ENCODE measurements at regions not wholly inside any gene's neighbourhood (a gene's known extent, or its start where the extent isn't known, plus 50 kb on each side); places are given as distances from the start of the nearest gene placed in this dataset.
"Not testable (repeated sequence)": the region's sequence is repeated elsewhere in the genome, so short reads cannot be mapped to it uniquely, and the experiment has no call there.

DNA sequence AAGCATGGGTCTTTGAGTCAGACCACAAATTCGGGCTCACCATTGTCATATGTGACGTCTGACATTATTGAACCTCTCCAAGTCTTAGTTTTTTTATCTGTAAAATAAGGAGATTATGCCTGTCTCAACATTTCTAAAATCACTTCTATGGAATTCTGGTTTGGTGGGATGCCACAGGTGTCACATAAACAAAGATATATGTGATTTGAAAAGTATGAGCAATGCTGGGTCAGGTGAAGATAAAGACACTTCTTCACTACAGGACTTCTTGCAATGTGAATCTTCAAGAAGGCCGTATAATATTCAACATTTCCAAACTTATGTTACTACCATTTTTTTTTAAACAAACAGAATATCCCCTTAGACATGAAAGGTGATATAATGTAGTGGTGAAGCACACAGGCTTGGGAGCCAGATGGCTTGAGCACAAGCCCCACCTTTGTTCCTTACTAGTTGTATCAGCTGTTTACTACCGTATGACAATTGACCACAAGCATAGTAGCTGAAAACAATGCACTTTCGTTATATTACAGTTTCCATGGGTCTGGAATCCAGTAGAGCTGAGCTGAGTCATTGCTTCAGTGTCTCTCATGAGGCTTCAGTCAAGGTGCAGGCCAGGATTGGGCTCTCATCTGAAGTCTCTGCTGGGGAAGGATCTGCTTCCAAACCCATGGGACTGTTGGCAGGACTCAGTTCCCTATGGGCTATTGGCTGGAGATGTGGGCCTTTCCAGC is 87.7 kb downstream of the UTP18 start:
- no peak for DNase-seq

- no peak for DNase-seq
Measured at GRCh38 chr17:51351080-51351479, 90.7 kb downstream of the UTP18 start.

GRCh38 chr17:51351890-51352289 is 91.5 kb downstream of the UTP18 start:
- no peak for DNase-seq

- no peak for DNase-seq
Measured at GRCh38 chr17:51352798-51353197, 92.5 kb downstream of the UTP18 start.

DNA sequence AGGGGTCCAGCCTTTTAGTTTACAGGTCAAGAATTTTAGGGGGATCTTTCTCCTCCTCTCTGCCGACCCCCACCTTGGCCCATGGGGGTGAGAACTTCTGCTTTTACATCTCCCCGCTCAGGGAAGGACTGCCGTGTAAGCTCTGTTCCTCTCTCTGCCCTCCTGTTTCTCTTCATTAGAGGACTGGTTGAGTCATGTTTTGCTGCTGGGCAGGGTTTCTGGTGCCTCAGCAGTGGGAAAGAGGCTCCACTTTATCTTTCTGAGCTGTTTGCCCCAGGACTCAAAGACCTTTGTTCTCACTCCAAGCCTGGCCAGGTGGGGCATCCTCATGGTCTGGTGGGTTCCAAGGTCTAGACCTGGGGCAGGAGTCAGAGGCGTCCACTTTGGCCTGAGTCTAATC is 93.0 kb downstream of the UTP18 start:
- DNase-seq = no peak

GRCh38 chr17:51354936-51355335 is 94.6 kb downstream of the UTP18 start:
- no peak for DNase-seq

- DNase-seq = no peak
Measured at GRCh38 chr17:51355441-51356410, 95.4 kb downstream of the UTP18 start.

DNA sequence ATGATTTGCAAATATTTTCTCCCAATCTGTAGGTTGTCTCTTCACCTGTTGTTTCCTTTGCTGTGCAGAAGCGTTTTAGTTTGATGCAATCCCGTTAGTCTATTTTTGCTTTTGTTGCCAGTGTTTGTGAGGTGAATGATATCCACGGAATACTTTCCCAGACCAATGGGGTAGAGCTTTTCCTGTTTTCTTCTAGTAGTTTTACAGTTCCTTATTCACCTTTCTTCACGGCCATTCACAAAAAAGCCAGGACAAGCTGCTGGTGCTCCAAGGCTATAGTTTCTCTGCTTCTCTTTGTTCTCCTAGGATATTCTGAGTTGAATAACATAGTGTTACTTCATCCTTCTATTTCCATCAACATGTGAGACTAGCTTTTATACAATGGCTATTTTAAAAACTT is 98.7 kb downstream of the UTP18 start:
- DNase-seq = no peak

DNA sequence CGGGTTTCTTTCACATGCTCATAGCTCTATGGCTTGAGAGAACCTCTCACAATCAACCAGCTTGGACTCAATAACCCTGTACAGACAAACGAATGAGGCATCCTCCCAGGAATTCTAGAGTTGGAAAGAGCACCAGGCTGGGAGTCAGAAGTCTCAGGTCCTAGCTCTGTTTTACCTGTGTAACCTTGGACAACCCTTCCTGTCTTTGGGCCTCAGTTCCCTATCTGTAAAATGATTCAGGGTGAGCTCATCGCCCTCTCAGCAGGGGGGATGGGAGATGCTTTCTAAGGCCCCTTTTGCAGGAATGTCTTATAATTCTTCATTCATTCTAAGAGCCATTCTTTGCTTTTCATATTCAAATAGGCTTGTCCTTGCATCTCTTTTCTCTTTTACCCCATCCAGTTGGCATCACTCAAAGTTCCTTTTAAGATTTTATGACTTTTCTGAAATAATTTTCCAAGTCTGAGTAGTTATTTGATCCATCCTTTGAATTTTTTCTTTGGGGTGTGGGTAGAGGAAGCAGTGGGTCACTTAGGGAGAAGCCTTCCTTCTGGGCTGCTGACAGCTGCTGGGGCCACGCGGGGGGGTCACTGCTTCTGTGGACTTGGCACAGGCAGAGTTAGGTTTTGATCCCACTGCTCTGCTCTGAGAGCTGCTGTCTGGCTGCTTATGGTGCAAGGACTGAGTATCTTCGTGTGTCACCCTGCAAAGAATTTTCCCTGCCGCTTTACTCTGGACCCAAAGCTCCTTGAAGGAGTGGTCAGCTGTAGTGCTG is 102.7 kb downstream of the UTP18 start:
- no peak for DNase-seq

GRCh38 chr17:51365090-51365489 is 104.7 kb downstream of the UTP18 start:
- DNase-seq = no peak

- no peak for DNase-seq
Measured at GRCh38 chr17:51366866-51367265, 106.5 kb downstream of the UTP18 start.

GRCh38 chr17:51367836-51368235 is 107.5 kb downstream of the UTP18 start:
- DNase-seq = not testable (repeated sequence)

- no peak for DNase-seq
Measured at GRCh38 chr17:51371732-51372151, 111.4 kb downstream of the UTP18 start.

GRCh38 chr17:51372345-51373004 is 112.1 kb downstream of the UTP18 start:
- no peak for DNase-seq

- no peak for DNase-seq
Measured at GRCh38 chr17:51373489-51374152, 113.3 kb downstream of the UTP18 start.

DNA sequence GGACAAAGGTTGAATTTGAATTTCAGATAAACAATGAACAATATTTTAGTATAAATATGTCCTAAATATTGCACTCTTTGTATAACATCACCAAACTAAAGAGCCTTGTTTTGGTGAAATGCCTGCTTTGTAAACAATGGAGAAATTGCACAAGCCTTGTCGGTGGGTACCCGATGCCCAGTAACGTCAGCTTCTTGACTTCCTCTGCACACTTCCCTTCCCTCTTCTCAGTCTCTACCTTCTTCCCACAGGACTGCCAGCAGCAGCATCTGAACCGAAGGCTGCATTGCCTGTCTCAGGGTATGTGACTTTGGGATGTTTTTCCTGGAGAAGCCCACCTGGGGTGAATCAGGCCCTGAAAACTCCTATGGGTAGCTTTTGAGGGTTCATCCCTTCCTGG is 113.9 kb downstream of the UTP18 start:
- no peak for DNase-seq

- DNase-seq = no peak
Measured at GRCh38 chr17:51375771-51376170, 115.4 kb downstream of the UTP18 start.

DNA sequence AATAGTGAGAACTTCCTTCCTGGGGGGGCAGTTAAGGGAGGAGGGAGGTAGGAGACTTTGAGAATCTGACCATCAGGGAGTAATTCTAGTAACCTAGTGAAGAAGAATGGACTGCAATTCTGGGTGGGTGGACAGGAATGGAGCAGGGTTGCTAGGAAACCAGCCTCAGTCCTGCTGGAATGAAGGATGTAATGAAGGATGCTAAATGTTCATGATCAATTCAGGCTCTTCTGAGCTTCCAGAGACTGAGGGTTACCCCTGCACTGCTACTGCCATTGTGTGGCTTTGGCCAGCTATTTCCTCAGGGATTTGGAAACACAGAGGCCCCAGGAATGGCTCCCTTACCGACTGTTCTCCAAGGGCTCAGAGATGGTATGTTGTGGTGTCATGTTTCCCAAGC is 116.4 kb downstream of the UTP18 start:
- no peak for DNase-seq

GRCh38 chr17:51381262-51381661 is 120.9 kb downstream of the UTP18 start:
- no peak for DNase-seq

GRCh38 chr17:51385208-51385607 is 124.9 kb downstream of the UTP18 start:
- no peak for DNase-seq

DNA sequence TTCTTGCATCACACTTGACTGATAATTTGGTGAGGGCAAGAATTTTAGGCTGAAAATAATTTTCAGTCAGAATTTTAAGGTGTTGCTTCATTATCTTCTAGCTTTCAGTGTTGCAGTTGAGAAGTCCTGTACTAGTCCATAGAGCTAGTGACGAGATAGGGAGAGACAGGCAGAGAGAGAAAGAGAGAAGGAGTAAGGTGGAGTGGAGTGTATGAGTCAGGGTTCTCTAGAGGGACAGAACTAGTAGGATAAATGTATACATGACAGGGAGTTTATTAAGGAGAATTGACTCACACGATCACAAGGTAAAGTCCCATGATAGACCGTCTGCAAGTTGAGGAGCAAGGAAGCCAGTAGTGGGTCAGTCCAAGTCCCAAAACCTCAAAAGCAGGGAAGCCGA is 127.2 kb downstream of the UTP18 start:
- DNase-seq = no peak

DNA sequence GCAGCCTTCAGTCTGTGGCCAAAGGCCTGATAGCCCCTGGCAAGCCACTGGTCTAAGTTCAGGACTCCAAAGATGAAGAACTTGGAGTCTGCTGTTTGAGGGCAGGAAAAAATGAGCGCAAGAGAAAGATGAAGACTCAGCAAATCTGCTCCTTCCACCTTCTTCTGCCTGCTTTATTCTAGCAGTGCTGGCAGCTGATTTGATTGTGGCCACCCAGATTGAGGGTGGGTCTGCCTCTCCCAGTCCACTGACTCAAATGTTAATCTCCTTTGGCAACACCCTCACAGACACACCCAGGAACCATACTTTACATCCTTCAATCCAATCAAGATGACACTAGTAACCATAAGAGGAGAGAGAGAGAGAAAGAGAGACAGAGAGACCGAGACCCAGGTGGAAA is 127.6 kb downstream of the UTP18 start:
- no peak for DNase-seq

Data from NCI-H187 (cell line).